SU-DHL-6 (cell line): ENCODE measurements at regions not wholly inside any gene's neighbourhood (a gene's known extent, or its start where the extent isn't known, plus 50 kb on each side); places are given as distances from the start of the nearest gene placed in this dataset.

Source experiments
- H2AFZ ChIP-seq: fragments of 200-600 bp; sonication (generic); 2 replicates; pipeline ENCODE4 v1.6.1; 2014; ENCODE audit warnings: low read depth, mild to moderate bottlenecking, moderate library complexity, mixed read lengths, antibody characterized with exemption, low read length; ENCODE audit not compliant: severe bottlenecking
- H3F3A ChIP-seq: fragments of 200-600 bp; shearing (Covaris generic); 2 replicates; pipeline ENCODE4 v1.6.0; 2016; ENCODE audit warnings: antibody characterized with exemption, mild to moderate bottlenecking; ENCODE audit not compliant: insufficient read depth
- H3K27ac ChIP-seq: fragments of 200-600 bp; sonication (generic); 2 replicates; pipeline ENCODE4 v1.5.1; 2016; ENCODE audit warnings: low read depth, mild to moderate bottlenecking, low read length, moderate library complexity, mixed read lengths
- H3K27me3 ChIP-seq: fragments of 200-600 bp; sonication (generic), shearing (Covaris generic); 2 replicates; pipeline ENCODE4 v1.6.0; 2014; ENCODE audit warnings: mild to moderate bottlenecking, low read length
- H3K36me3 ChIP-seq: fragments of 200-600 bp; sonication (generic); 2 replicates; pipeline ENCODE4 v1.6.1; 2014; ENCODE audit warnings: mild to moderate bottlenecking, low read length, mixed read lengths
- H3K4me2 ChIP-seq: fragments of 300-600, 200-600 bp; shearing (Covaris generic), sonication (generic); 2 replicates; pipeline ENCODE4 v1.6.0; 2014; ENCODE audit warnings: low read length, low read depth, mild to moderate bottlenecking; ENCODE audit not compliant: poor library complexity, severe bottlenecking
- H3K4me3 ChIP-seq: fragments of 200-600 bp; sonication (generic); 2 replicates; pipeline ENCODE4 v1.5.1; 2014; ENCODE audit warnings: antibody characterized with exemption, low read length, mild to moderate bottlenecking, mixed read lengths; ENCODE audit not compliant: insufficient read depth, poor library complexity, severe bottlenecking
- H3K79me2 ChIP-seq: fragments of 200-600 bp; sonication (generic); 2 replicates; pipeline ENCODE4 v1.6.1; 2014; ENCODE audit warnings: mild to moderate bottlenecking, low read length, moderate library complexity; ENCODE audit not compliant: insufficient read depth
- H3K9ac ChIP-seq: fragments of 200-600 bp; sonication (generic); 2 replicates; pipeline ENCODE4 v1.7.0; 2014; ENCODE audit warnings: mild to moderate bottlenecking, low read length
- H3K9me2 ChIP-seq: fragments of 200-600 bp; sonication (generic); replicated peaks from 2 replicates; pipeline ENCODE4 v1.6.1; 2014; ENCODE audit warnings: low read length; ENCODE audit not compliant: insufficient read depth
- H3K9me3 ChIP-seq: fragments of 200-600 bp; sonication (generic); 2 replicates; pipeline ENCODE4 v1.6.1; 2014; ENCODE audit warnings: low read length, mixed read lengths; ENCODE audit not compliant: insufficient read depth
- H4K20me1 ChIP-seq: fragments of 200-600 bp; sonication (generic); 2 replicates; pipeline ENCODE4 v1.6.1; 2014; ENCODE audit warnings: low read depth, mild to moderate bottlenecking, antibody characterized with exemption, low read length, moderate library complexity, mixed read lengths
- EZH2phosphoT487 ChIP-seq: fragments of 200-600 bp; sonication (generic), shearing (Covaris generic); conservative IDR thresholded peaks from 2 replicates; pipeline ENCODE4 v1.6.1; 2018; ENCODE audit warnings: mild to moderate bottlenecking, antibody characterized with exemption, low read length, moderate library complexity, mixed read lengths
- TF ChIP-seq, protein P1 (sequence below): fragments of 200-600 bp; sonication (generic); IDR thresholded peaks from one replicate; pipeline ENCODE4 v1.5.1; 2017; ENCODE audit warnings: antibody characterized with exemption, mild to moderate bottlenecking, low read length, moderate library complexity; ENCODE audit not compliant: insufficient read depth, poor library complexity, severe bottlenecking

DNA sequence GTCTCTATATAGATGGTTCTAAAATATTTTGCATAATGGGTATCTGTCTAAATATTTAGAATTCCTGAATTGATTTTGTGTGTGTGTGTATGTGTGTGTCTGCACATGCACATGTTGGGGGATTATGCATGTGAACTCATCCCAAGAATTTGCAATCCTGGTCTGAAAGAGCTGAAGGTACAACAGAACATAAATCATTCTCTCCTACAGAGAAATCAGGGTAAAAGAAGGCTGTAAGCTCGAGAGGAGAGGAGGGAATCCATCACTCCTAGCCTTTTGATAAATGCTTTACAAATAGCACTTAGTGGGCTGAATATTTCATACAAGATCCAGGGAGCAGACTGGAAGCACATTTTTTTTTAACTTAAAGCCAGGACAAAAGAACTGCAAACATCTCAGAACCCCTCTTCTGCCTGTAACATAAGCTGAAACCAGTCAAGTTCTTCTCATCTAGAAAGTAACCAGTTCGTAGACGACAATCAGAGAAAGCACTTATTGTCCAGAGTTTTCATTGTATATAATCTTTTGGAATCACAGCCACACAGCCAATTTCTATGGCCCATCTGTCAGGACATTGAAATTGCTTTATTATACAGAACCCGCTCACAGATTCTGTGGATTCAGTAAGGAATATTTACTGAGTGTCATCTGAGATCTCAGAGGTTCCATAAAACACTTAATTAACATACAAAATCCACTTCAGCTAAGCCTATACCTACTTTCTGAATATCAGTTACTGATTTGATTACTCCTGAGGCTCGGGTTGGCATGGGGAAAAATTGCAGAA lies 541.4 kb upstream of the ZNF462 start:
- Histone ChIP-seq H3K36me3 (no peaks in the 10 kb centered on the region), H3K27ac (no peak overlapping the region), H3K4me3 (no peak overlapping the region), H3F3A (no peaks in the 10 kb centered on the region), H2AFZ (no peak overlapping the region), H4K20me1 (no peaks in the 10 kb centered on the region), H3K27me3 (no peaks in the 10 kb centered on the region; the same call in 1 of the 2 replicates), H3K9ac (no peak overlapping the region), H3K79me2 (no peaks in the 10 kb centered on the region), H3K9me3 (no peaks in the 10 kb centered on the region), H3K4me2 (no peak overlapping the region), H3K9me2 (no peaks in the 10 kb centered on the region)
- TF ChIP-seq, protein P1, sequence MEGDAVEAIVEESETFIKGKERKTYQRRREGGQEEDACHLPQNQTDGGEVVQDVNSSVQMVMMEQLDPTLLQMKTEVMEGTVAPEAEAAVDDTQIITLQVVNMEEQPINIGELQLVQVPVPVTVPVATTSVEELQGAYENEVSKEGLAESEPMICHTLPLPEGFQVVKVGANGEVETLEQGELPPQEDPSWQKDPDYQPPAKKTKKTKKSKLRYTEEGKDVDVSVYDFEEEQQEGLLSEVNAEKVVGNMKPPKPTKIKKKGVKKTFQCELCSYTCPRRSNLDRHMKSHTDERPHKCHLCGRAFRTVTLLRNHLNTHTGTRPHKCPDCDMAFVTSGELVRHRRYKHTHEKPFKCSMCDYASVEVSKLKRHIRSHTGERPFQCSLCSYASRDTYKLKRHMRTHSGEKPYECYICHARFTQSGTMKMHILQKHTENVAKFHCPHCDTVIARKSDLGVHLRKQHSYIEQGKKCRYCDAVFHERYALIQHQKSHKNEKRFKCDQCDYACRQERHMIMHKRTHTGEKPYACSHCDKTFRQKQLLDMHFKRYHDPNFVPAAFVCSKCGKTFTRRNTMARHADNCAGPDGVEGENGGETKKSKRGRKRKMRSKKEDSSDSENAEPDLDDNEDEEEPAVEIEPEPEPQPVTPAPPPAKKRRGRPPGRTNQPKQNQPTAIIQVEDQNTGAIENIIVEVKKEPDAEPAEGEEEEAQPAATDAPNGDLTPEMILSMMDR = no peak
- no peak for TF ChIP-seq EZH2phosphoT487

DNA sequence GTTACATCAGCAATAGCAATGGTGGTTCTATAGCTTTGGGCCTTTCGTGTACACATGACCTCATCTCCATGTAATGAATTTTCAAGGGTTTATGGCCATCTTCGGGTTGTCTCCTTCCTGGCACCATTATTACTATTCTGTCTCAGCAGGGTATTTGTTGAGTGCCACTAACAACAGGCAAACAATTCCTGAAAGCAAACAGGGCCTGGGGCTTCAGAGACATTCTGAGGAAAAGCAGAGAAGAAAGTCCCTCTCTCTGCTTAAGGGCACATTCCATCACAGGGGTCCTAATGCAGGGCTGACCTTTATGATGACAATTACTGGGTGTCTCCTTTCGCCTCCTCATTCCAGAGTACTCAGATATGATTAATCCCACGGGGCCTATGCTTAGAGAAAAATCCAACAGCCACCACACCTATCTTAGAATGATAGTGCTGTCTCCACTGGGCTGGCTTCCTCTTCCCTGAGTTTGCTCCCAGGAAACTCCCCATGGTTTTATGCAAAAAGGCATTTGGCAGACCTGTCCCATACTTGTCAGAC lies 540.2 kb upstream of the ZNF462 start:
- TF ChIP-seq, protein P1 = no peak
- TF ChIP-seq EZH2phosphoT487 = no peak
- no peak overlapping the region for H3K4me3 ChIP-seq
- H2AFZ ChIP-seq = no peak overlapping the region
- H3K27ac ChIP-seq = no peak overlapping the region
- H3F3A ChIP-seq = no peaks in the 10 kb centered on the region
- H3K4me2 ChIP-seq = no peak overlapping the region
- H3K9ac ChIP-seq = no peak overlapping the region
- no peaks in the 10 kb centered on the region for H3K9me3 ChIP-seq
- no peaks in the 10 kb centered on the region for H4K20me1 ChIP-seq
- no peaks in the 10 kb centered on the region for H3K9me2 ChIP-seq
- no peaks in the 10 kb centered on the region for H3K27me3 ChIP-seq
- no peaks in the 10 kb centered on the region for H3K36me3 ChIP-seq
- H3K79me2 ChIP-seq = no peaks in the 10 kb centered on the region

GRCh38 chr9:106324053-106324585 lies 538.8 kb upstream of the ZNF462 start:
- Histone ChIP-seq H3K79me2 (no peaks in the 10 kb centered on the region), H3K27ac (no peak overlapping the region), H3F3A (no peaks in the 10 kb centered on the region), H3K4me2 (no peak overlapping the region), H3K27me3 (no peaks in the 10 kb centered on the region), H3K9ac (no peak overlapping the region), H2AFZ (no peak overlapping the region), H3K4me3 (no peak overlapping the region), H3K9me2 (no peaks in the 10 kb centered on the region), H4K20me1 (no peaks in the 10 kb centered on the region), H3K9me3 (no peaks in the 10 kb centered on the region), H3K36me3 (no peaks in the 10 kb centered on the region)
- TF ChIP-seq EZH2phosphoT487 = no peak
- TF ChIP-seq, protein P1 = no peak
